Embryonic facial prominence (tissue), 1 donor: ENCODE measurements at regions not wholly inside any gene's neighbourhood (a gene's known extent, or its start where the extent isn't known, plus 50 kb on each side); places are given as distances from the start of the nearest gene placed in this dataset.
"Not testable (repeated sequence)": the region's sequence is repeated elsewhere in the genome, so short reads cannot be mapped to it uniquely, and the experiment has no call there.

Experiments
- DNase-seq: peaks from one replicate; pipeline ENCODE4 v3.0.0-alpha.2; 2016; ENCODE audit errors: extremely low spot score

DNA sequence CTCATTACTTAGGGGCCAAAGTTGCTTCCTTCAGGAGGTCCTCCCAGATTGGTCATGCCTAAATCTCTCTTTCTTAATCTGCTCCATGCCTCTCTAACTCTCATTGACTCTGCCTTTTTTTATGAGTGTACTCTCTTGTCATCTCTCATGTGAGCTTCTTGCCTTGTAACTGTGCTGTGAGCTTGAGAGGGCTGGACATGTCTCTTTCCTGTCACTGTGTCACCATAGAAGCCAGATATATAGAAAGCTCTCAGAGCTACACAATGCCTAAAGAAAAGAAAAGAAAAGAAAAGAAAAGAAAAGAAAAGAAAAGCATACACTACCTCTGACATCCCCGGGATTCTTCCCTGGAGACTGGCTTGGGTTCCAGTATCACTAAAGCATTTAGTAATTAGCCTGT, 161.5 kb upstream of the SKOR2 start:
- no peak for DNase-seq

DNA sequence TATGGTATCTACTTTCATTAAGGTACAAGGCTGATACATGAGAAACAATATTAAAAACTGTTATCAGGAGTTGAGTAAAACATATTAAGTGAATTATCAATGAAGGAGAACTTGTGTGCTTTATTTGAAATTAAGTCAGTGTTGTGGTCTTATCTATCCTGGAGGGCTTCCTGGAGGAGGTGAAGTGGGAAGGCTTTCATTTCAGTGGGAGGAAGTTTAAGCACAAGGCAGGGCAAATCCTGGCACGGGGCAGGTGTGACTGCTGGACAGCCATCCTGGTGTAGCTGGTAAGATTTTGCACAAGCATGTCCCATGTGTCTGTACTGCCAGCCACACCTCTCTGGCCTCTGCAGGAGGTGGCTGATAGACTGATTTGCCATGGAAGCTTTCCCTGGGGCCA, 159.7 kb upstream of the SKOR2 start:
- no peak for DNase-seq

DNA sequence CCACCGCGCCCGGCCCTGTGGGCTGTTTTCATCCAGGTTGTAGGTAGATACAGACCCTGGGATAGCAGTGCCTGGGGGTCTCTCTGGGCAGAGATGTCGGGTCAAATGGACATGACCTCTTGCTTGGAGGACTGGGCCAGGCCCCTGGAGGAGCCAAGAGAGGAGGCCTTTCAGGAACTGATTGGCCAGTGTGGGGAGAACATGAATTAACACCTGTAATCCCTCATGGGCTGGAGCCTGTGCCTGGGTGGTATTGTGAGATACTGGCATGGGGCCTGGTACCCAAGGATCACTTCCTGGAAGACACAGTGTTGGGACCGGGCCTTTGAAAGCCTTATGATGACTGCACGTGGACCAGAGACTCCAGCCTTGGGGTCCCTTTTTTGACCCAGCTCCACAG, 158.7 kb upstream of the SKOR2 start:
- no peak for DNase-seq

DNA sequence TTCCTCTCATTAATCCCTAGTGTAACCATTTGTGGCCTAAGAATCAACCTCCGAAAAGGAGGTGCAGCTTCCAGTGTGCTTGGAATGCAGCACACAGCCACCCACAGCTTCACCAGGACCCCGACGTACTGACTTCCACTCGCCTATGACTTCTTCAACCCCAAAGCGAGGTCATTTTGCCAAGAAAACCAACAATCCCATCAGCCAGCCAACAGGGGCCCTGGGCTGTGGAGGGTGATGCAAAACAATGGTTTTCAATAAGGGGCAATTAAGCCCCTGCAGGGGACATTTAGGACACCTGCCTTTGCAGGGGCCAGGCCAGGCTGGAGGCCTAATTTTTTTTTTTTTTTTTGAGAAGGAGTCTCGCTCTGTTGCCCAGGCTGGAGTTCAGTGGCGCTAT, 158.1 kb upstream of the SKOR2 start:
- no peak for DNase-seq

DNA sequence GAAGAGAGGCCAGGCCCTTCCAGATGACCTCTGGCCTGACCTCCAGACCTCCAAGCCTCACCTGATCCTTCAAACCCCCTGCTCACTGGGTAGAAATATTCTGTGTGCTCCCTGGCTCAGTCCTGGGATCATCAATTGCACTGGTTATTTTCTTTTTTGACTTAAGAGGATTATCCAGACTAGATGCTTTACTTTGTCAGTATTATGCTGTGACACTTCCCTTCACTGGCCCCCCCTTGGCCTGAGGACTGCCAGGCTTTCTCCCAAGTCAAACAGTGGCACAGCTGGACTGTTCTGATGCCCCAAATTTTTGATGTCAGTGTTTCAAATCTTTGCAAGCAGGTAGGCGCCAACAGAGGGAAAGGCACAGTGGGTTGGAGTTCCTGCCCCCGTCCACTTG, 156.3 kb upstream of the SKOR2 start:
- no peak for DNase-seq

DNA sequence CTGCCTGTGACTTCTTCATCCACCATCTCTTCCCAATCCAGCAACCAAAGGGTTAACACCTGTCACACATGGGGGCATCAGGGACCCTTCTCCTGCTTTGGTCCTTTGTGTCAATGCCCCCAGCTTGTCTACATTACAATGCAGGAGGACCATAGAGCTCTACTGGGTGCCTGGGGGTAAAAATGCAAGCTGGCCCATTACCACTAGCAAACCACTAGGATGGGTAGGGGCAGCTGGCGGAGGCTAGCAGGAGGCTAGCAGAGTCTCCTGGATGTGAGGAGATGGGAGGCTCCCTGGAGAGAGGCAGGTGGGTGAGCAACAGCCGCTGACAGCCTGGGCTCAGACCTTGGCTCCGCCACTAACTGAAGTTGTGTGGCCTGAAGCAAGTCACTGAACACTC, 153.4 kb upstream of the SKOR2 start:
- DNase-seq: no peak

DNA sequence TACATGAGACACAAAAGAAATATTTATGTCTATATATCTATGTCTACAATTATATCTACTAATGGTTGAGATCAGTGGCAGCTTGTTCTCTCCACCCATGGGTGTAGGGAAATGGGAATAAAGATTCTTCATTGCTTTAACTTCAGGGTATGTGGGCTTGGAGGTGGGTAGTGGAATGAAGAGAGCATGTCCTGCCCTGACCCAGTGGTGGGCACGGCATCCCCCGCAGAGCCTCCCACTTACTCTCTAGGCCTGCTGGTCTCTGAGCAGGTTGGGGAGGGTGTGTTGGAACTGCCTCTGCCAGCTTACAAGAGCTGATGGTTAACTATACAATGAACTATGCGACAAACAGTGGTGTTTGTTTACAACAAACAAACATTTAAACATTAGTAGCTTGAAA, 152.5 kb upstream of the SKOR2 start:
- DNase-seq: no peak

DNA sequence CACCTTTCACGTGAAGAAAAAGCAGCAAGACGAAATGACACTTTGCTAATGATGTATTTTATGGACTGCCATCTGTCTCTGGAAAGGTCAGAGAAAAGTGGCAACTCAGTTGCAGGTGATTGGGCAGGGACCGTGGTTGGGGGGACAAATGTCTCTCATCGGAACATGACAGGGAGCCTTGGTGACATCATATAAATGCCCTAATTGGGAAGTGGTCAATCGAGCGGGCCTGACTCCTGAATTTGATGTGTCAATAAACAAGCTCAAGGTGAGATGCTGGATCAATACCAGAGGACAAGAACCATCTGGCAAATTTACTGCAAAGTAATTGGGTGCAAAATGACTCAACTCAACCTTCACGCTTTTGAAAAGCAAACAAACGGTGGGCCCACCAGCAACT, 151.9 kb upstream of the SKOR2 start:
- DNase-seq: no peak

DNA sequence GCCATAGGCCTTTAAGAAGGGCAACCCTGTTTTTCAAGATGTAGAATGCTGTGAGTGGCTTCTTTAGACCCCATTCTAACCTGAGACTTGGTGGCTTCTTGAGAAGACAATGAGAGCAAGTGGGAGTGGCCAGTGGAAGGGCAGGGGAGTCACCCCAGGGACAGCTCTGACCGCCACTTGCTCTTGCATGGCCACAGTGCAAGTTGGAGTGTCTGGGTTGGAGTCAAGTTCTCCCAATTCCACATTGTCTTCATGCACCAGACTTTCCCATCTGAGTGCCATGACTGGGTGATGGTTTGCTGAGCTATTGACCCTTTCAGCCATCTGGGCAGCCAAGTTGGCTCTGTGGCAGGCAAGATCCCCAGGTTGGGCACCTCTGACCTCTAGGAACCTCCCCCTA, 148.0 kb upstream of the SKOR2 start:
- DNase-seq: no peak

DNA sequence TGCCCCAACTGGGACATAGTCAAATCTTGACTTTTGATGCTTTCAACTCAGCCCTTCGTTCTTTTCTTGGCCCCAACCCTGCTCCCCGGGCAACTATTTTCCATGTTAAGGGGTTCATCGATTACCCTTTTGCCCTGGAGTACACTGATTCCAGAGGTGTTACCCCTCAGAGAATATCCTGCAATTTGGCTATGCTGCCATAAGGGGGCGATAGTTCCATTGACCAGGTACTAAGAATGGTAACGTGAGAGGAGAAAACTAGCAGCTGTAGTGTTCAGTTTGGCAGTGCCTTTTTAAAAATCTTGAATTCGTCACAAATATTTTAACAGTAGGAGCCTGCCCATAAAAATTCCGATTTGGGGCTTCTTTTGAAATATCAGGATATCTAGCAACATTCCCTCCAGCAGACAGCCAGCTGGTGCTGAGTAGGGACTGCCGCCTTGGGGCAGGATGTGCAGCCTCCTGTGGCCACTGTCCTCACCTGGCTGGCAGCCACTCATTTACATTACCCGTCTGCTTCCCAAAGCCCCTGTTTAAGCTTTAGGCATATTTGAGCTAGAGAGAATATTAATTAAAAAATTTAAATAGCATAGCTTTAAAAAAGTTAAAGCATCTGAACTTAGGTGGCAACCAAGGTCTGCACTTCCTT, 146.3 kb upstream of the SKOR2 start:
- no peak for DNase-seq

DNA sequence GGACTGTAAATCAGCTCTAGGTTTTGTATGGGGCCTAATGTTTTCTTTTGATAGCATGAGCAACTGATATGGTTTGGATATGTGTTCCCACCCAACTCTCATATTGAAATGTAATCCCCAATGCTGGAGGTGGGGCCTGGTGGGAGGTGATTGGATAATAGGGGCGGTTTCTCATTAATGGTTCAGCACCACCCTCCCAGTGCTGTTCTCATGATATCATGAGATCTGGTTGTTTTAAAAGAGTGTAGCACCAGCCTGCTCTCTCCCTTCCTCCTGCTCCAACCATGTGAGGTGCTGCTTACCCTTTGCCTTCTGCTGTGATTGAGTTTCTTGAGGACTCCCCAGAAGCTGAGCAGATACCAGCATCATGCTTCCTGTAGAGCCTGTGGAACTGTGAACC, 140.2 kb upstream of the SKOR2 start:
- no peak for DNase-seq

DNA sequence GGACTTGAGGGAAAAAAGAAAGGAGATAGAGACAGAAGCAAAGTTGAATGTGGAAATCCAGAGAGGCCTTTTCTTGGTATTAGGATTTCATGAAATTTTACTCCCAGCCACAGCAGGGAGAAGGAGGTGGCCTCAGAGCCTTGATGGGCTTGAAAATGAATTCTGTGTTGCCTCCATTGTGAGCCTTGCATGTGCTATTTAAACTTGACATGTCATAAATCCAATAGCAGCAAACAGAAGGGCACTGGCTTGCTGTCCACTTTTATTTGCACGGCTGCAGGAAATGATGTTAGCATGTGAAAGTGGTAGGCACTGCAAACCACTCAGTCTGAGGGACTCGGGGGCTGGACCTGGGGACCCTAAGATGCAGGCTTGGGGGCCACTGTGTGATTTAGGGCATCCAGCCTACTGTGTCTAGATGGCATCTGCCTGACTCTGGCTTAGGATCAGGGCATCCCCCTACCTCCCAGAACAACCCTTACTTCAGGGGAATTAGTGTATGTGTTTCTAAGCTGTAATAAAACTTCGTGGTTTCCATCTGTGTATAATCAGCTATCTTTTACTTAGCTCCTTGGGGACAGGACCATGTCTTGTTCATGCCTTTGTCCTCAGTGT, 139.1 kb upstream of the SKOR2 start:
- no peak for DNase-seq

DNA sequence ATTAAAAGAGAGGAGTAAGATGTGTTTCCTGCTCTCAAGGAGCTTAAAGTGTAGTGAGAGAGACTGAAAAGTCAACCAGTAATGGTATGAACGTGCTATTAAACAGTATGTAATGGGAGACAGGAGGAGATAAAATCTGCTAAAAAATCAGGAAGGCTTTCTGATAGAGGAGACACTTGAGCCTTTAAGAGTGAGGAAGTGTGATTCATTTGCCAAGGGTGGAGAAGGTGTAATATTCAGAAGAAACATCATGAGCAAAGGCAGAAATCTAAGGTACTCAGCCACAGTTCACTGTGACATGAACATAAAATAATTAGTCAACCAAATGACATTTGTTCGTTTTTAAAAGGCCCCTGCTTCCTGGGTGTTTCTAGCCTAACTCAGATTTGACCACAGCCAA, 137.8 kb upstream of the SKOR2 start:
- DNase-seq: no peak

DNA sequence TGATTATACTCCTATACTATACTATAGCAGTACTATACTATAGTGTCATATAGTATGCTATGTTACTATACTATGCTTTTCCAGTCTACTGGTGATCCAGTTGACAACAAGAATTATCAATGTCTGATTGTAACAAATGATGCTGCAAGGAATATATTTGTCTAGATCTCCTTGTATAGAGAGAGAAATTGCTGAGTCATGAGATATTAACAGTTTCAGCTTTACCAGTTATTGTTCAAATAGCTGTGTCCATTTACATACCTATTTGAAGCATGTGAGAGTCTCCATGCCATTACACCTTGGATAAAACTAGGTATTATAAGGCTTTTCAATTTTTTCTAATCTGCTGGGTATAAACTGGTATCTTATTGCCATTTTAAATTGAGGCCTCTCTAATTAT, 136.4 kb upstream of the SKOR2 start:
- DNase-seq: no peak

DNA sequence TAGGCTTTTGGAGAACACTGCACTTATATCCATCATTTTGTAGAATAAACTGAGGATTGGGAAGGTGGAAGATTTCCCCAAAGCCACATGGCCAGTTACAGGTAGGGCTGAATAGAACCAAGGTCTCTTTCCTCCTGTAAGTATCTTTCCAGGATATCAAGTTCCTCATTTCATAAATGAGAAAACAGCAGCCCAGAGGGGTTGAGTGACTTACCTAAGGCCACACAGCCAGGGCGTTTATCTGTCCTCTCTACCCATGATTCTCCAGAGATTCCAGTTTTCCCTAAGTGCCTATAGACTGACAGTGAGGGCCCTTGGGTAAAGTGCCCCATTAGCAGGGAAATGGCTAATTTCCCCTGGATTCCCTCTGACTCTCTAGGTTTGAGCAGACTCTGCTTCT, 132.3 kb upstream of the SKOR2 start:
- DNase-seq: no peak

DNA sequence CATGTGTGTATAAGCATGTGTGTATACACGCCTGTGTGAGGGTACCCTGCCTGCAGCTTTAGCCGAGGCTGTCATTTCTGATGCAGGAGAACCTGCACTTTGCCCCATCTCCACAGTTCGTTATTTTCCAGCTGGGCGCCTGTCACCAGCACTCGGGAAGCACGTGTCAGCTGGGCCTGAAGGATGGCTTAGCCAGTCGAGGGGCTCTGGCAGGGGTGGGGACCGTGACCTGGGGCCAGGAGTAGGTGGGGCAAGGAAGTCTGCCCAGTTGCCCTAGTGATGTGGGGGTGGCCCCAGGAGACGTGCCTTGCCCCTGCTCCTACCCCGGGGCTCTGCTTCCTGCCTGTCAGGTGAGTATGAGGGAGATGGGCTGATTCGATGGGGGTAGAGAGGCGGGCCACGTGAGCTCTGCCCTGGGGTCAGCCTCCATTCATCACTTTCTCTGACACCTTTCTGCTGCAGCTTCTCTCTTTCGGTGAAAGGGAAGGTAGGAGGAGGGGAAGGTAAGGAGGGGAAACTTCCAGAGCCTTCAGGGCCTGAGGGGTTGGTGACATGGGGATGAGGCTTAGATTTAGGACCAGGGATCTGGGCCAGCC, 130.6 kb upstream of the SKOR2 start:
- no peak for DNase-seq

DNA sequence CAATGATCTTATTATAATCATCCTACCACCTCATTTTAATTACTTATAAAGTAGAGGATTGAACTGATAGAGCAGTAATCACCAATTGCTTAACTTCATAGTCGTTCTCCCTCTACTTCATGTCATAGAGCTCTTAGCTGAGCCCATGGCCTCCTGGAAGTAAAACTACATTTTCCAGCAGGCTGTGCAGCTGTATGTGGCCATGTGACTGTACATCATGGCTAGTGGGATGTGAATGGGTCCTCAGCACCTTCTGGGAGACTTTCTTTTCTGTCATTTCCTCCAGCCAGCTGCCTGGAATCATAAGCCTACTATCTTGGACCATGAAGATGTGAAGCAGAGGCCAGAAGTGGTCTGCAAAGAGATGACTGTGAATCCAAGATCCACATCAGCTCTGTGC, 128.7 kb upstream of the SKOR2 start:
- DNase-seq: no peak

DNA sequence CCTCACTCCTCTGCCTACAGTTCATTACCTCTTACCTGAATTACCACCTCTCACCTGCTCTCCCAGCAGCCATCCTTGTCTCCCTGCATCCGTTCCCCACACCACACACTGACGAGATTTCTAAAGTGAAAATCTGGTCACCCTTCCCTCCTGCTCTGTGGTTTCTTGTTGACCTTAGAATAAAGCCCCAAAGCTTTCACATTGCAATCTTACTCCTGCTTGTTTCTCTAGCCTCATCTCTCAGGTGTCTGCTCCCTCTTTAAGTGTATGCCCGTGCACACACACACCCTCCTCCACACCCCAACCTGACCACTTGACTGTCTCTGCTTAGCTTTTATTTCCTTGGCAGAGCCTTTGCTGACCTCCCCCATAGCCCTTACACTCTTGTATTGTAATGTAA, 122.0 kb upstream of the SKOR2 start:
- no peak for DNase-seq

DNA sequence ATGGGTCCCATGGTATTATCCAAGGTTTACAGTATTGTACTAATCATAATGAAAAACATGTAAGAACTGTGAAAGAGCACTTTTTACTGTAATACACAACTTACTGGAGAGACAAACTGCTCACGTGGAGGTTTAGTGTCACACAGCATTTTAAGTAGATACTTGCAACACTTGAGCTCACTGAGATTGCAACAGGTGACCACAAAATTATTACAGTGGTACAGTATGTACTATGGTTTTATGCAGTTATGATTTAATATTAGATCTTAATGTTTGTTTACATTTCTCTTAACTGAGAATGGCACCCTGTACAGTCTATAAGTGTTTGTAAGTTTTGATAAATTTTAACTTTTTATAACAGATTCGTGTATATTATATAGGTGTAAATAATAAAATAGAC, 118.6 kb upstream of the SKOR2 start:
- no peak for DNase-seq

DNA sequence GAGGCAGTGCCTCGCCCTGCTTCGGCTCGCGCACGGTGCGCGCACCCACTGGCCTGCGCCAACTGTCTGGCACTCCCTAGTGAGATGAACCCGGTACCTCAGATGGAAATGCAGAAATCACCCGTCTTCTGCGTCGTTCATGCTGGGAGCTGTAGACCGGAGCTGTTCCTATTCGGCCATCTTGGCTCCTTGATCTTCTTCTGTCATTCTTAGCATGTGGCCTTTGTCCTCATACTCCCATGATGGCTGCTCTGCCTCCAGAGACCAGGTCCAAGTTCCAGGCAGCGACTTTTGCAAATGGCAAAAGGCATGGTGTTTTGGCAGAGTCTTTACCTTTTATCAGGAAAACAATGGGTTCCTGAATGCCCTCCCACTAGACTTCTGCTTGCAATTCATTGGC, 102.6 kb upstream of the SKOR2 start:
- not testable (repeated sequence) for DNase-seq

DNA sequence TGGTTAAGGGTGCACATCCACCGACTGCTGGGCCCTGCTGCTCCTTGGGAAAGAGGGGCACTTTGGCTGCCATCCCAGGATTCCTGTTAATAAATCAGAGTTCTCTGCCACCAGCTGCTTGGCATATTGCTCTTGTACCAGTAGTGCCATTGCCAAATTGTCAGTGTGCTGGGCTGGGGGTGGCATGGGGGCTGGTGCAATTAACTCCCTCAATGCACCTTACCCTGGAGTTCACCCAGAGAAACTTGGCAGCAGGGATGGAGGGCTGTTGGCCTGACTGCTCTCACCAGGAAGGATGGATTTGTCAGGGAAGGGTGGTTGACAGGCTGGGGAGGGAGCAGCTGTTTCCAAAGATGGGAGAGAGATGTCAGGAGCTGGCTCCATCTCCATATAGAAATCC, 94.6 kb upstream of the SKOR2 start:
- no peak for DNase-seq

DNA sequence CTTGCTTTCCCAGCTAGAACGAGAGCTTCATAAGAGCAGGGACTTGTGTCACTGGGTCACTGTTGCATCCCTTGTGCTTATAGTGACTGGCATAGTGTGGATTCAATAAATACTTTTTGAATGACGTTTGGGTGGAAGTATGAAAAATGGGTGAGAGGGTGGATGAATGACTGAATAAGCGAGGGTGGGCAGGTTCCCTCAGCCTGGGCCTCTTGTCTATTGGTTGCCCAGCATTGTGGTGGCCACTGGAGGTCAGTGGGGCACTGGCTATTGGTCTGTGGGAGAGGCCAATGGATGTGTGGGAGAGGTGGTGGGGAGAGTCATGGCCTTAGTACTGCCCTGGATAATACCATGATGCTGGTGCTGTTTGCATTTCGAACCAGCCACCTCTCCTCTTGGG, 93.8 kb upstream of the SKOR2 start:
- DNase-seq: no peak

DNA sequence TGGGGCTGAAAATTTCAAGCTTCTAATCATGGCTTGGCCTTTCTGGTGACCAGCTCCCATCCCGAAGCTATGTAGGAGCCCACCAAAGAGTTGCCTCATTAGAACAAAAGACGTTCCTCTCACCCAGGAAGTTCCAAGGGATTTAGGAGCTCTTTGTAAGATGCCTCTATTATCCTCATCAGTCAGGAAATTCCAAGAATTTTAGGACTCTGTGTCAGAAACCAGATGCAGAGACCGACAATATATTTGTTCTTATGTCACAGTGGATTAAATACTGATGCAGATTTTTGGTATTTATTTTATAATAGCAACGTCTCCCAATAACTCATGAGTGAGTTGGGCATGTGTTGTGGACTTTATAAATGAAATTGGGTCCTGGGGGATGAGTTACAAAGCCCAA, 91.8 kb upstream of the SKOR2 start:
- DNase-seq: no peak

DNA sequence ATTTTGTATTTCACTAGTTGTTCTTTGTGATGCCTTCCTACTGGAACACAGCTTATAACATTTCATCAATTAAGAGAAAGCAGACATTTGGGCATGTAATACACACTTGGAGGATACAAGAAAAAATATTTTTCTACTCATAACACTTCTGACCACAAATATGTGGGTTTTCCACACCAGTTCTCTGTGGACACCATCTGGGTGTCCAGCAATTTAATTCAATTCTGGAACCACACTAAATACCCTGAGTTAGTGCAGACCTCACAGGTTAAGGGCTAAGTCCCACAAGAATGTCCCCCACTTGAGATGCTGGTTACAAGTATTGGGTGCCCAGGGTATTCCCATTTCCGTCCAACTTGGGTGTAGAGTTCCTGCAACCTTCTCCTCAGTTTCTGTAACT, 91.1 kb upstream of the SKOR2 start:
- no peak for DNase-seq
